ENCODE measurements at regions not wholly inside any gene's neighbourhood (a gene's known extent, or its start where the extent isn't known, plus 50 kb on each side); places are given as distances from the start of the nearest gene placed in this dataset.
"Not testable (repeated sequence)": the region's sequence is repeated elsewhere in the genome, so short reads cannot be mapped to it uniquely, and the experiment has no call there.

GRCh38 chr3:105139881-105140560, 226.7 kb upstream of the ALCAM start:
- H3K27me3 ChIP-seq (ENCODE audit: control insufficient read depth, insufficient read depth, low read length) = no peaks in the 10 kb centered on the region
- TF ChIP-seq CTCF (IDR thresholded peaks at IDR 0.05; ENCODE audit: insufficient read depth, low read depth, low read length) = no peak
- no peak overlapping the region for H3K4me3 ChIP-seq (ENCODE audit: low read depth, low read length)
- CTCF ChIA-PET = no interaction called here
- POLR2A ChIA-PET = no interaction called here
- DNase-seq (ENCODE audit: low read depth) = no peak
- no peaks in the 10 kb centered on the region for H3K36me3 ChIP-seq (ENCODE audit: control insufficient read depth, insufficient read depth, low read length)

GRCh38 chr3:105140899-105141367, 225.8 kb upstream of the ALCAM start:
- DNase-seq (ENCODE audit: low read depth) = no peak

GRCh38 chr3:105144837-105145236, 221.9 kb upstream of the ALCAM start:
- Histone ChIP-seq H3K36me3 (ENCODE audit: control insufficient read depth, insufficient read depth, low read length) (no peaks in the 10 kb centered on the region), H3K4me3 (ENCODE audit: low read depth, low read length) (no peak overlapping the region), H3K27me3 (ENCODE audit: control insufficient read depth, insufficient read depth, low read length) (no peaks in the 10 kb centered on the region; the same call in 1 of the 2 replicates)
- POLR2A ChIA-PET = no interaction called here
- DNase-seq (ENCODE audit: low read depth) = no peak
- no peak for TF ChIP-seq CTCF (IDR thresholded peaks at IDR 0.05; ENCODE audit: insufficient read depth, low read depth, low read length)
- CTCF ChIA-PET = no interaction called here

More at GRCh38 chr3:105140899-105141367, 225.8 kb upstream of the ALCAM start:
- POLR2A ChIA-PET = no interaction called here
- Histone ChIP-seq H3K36me3 (ENCODE audit: control insufficient read depth, insufficient read depth, low read length) (no peaks in the 10 kb centered on the region), H3K27me3 (ENCODE audit: control insufficient read depth, insufficient read depth, low read length) (no peaks in the 10 kb centered on the region; the same call in 1 of the 2 replicates), H3K4me3 (ENCODE audit: low read depth, low read length) (no peak overlapping the region)
- TF ChIP-seq CTCF (IDR thresholded peaks at IDR 0.05; ENCODE audit: insufficient read depth, low read depth, low read length) = no peak
- CTCF ChIA-PET = no interaction called here

GRCh38 chr3:105145511-105145910, 221.2 kb upstream of the ALCAM start:
- POLR2A ChIA-PET = no interaction called here
- DNase-seq (ENCODE audit: low read depth) = no peak
- no peak for TF ChIP-seq CTCF (IDR thresholded peaks at IDR 0.05; ENCODE audit: insufficient read depth, low read depth, low read length)
- Histone ChIP-seq H3K4me3 (ENCODE audit: low read depth, low read length) (no peak overlapping the region), H3K27me3 (ENCODE audit: control insufficient read depth, insufficient read depth, low read length) (no peaks in the 10 kb centered on the region; the same call in 1 of the 2 replicates), H3K36me3 (ENCODE audit: control insufficient read depth, insufficient read depth, low read length) (no peaks in the 10 kb centered on the region)
- CTCF ChIA-PET = no interaction called here

GRCh38 chr3:105149197-105149596, 217.5 kb upstream of the ALCAM start:
- H3K27me3 ChIP-seq (ENCODE audit: control insufficient read depth, insufficient read depth, low read length); CTCF ChIA-PET; H3K36me3 ChIP-seq (ENCODE audit: control insufficient read depth, insufficient read depth, low read length); H3K4me3 ChIP-seq (ENCODE audit: low read depth, low read length); POLR2A ChIA-PET; DNase-seq (ENCODE audit: low read depth): not testable (repeated sequence)

- ChIA-PET CTCF (no interaction called here), POLR2A (no interaction called here)
- Histone ChIP-seq H3K27me3 (ENCODE audit: control insufficient read depth, insufficient read depth, low read length) (no peaks in the 10 kb centered on the region), H3K4me3 (ENCODE audit: low read depth, low read length) (no peak overlapping the region), H3K36me3 (ENCODE audit: control insufficient read depth, insufficient read depth, low read length) (no peaks in the 10 kb centered on the region)
- TF ChIP-seq CTCF (IDR thresholded peaks at IDR 0.05; ENCODE audit: insufficient read depth, low read depth, low read length) = no peak
- DNase-seq (ENCODE audit: low read depth) = no peak
These were observed 213.7 kb upstream of the ALCAM start for GRCh38 chr3:105152987-105153386.

Measured in BJ (cell line).